ENCODE measurements at regions not wholly inside any gene's neighbourhood (a gene's known extent, or its start where the extent isn't known, plus 50 kb on each side); places are given as distances from the start of the nearest gene placed in this dataset.
"Not testable (repeated sequence)": the region's sequence is repeated elsewhere in the genome, so short reads cannot be mapped to it uniquely, and the experiment has no call there.

DNA sequence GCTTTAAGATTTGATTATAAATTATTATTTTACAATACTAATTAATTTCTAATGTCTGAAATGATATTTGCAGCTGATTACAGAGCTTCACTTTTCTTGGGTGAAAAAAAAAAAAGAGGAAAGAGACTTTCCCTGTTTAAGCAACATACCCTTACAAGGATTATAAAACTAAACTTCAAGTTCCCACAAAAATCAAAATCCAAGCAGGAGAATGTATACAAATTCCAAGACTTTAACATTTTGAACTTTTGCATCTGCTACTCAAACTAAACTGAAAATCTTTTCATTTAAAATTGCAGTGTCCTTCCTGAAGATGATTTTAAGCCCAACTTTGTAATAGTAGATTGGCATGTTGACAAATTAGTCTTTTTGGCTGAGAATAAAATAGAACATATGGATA is 742.4 kb upstream of the INTU start:
- DNase-seq, result no peak
- in situ Hi-C loops (cut with MboI; ENCODE audit: low pct_unique_long_range_greater_than_20kb, low sequenced_read_pairs), result no loop called here

DNA sequence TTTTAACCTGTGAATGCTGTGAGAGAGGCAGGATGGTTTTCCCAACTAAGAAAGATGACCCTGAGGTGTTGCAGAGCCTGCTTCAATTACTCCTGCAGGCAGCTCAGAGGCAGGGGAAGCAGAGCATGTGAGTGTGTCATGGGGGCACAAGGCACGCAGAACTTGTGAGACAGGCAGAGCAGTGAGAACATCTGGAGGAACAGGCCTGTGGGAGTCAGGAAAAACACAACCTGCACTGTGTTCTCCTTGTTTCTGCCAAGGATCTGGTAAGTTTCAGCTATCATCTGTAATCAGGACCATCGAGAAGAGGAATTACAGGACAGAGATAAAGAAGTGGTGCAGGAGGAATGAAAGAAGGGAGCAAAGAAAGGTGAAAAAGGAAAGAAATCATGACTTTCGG is 741.8 kb upstream of the INTU start:
- no peak for DNase-seq
- in situ Hi-C loops (cut with MboI; ENCODE audit: low pct_unique_long_range_greater_than_20kb, low sequenced_read_pairs), result no loop called here

DNA sequence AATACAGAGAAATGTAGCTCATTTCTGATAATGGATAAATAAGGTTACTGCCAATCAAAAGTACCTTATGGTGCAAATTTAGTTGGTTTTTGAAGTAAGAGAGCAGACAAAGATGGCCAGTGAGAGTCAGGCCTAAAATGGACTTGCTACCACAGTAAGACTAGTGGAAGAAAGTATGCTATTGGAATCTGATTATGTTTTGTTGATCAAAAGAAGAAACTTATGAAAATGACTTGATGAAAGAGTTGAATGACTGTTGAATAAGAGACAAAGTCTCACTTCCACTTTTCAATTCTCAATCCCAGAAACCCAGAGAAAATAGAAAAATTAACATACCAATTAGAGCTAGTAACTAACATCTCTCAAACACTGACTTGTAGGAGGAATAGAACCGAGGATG is 737.8 kb upstream of the INTU start:
- DNase-seq, result no peak
- in situ Hi-C loops (cut with MboI; ENCODE audit: low pct_unique_long_range_greater_than_20kb, low sequenced_read_pairs), result no loop called here

DNA sequence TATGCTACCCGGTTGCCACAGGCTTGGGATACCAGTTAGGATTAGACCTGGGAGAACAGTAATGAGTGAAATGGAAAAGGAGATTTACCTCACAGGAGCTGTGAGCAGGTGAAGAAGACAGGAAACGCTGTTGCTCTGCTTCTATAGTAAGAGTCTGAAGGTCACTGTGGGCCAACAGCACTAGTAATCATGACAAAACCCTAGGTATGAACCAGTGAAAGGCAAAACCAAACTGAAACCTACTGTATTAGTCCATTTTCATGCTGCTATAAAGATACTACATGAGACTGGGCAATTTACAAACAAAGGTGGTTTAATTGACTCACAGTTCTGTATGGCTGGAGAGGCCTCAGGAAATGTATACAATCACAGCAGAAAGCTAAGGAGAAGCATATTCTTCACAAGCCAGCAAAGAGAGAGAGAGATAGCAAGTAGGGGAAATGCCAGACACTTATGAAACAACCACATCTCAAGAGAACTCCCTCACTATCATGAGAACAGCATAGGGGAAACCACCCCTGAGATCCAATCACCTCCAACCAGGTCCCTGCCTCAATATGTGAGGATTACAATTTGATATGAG is 736.7 kb upstream of the INTU start:
- in situ Hi-C loops (cut with MboI; ENCODE audit: low pct_unique_long_range_greater_than_20kb, low sequenced_read_pairs), result no loop called here
- DNase-seq, result no peak

GRCh38 chr4:126897038-126897437 is 735.7 kb upstream of the INTU start:
- in situ Hi-C loops (cut with MboI; ENCODE audit: low pct_unique_long_range_greater_than_20kb, low sequenced_read_pairs), result no loop called here
- no peak for DNase-seq

- DNase-seq, result no peak
- in situ Hi-C loops (cut with MboI; ENCODE audit: low pct_unique_long_range_greater_than_20kb, low sequenced_read_pairs), result no loop called here
Measured at GRCh38 chr4:126898815-126899214, 733.9 kb upstream of the INTU start.

DNA sequence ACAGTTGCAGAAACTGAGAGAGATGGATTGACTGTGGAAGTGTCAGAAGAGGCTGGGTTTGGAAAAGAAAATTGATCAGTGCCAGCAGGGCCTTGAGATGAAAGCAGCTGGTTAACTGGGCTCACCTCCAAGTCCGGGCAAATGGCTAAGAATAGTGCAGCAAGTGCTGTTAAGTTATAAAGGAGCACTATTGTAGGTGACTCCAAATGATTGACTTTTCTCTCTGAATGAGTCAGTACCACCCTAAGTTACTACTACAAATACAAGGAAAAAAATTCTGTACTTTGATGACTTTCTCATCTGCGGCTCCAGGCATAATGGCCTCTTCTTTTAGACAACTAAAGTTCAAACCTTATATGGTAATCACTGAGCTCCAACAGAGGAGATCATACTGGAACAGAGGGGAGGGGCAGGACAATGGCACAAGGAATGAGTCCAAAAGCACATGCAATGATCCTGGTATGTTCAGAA is 733.4 kb upstream of the INTU start:
- in situ Hi-C loops (cut with MboI; ENCODE audit: low pct_unique_long_range_greater_than_20kb, low sequenced_read_pairs), result no loop called here
- no peak for DNase-seq

- in situ Hi-C loops (cut with MboI; ENCODE audit: low pct_unique_long_range_greater_than_20kb, low sequenced_read_pairs), result no loop called here
- DNase-seq, result no peak
Measured at GRCh38 chr4:126906466-126906865, 726.3 kb upstream of the INTU start.

DNA sequence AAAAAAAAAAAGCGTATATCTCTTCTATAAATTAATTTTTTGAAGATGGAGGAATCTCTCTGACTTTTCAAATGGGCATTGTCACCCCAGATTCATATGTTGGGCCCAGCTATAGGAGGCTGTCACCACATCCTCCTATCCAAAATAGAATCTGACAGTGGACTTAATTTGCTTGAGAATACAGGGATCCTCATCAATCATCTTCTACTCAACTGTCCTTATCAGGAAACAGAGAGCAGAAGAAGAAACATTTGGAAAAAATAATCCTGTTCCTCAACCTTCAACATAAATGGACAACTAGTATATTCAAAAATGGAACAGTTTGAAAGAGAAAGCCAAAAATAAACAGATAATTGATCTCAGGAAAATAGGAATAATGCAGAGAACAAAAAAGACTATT is 725.4 kb upstream of the INTU start:
- in situ Hi-C loops (cut with MboI; ENCODE audit: low pct_unique_long_range_greater_than_20kb, low sequenced_read_pairs), result no loop called here
- no peak for DNase-seq

DNA sequence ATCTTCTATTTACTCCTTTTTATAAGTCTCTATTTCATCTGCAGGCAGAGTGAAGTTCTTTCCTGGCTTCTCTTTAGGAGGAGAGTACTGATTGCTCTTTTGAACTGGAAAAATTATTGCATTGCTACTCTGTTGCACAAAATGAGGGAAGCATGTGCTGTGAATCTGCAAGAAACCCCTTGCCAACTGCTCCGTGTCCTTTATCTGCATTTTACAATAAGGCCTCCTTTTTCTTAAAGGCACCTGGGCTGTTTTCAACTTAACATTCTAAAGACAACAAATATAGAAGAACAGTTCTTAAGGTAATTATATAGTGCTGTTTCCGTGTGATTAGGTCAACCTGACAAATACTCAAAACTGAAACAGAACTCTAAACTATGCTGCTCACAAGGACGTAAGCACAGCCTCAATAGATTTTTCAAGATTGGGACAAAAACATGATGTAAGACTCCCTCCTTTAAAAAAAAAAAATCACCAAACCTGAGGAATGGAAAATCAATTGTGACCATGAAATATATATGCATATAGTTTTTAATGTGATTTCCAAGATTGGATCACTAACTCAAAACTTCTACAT is 716.6 kb upstream of the INTU start:
- in situ Hi-C loops (cut with MboI; ENCODE audit: low pct_unique_long_range_greater_than_20kb, low sequenced_read_pairs), result no loop called here
- DNase-seq, result no peak

GRCh38 chr4:126916626-126917140 is 716.1 kb upstream of the INTU start:
- in situ Hi-C loops (cut with MboI; ENCODE audit: low pct_unique_long_range_greater_than_20kb, low sequenced_read_pairs), result no loop called here
- DNase-seq, result no peak

GRCh38 chr4:126922328-126922938 is 710.3 kb upstream of the INTU start:
- DNase-seq; in situ Hi-C loops (cut with MboI; ENCODE audit: low pct_unique_long_range_greater_than_20kb, low sequenced_read_pairs): not testable (repeated sequence)

DNA sequence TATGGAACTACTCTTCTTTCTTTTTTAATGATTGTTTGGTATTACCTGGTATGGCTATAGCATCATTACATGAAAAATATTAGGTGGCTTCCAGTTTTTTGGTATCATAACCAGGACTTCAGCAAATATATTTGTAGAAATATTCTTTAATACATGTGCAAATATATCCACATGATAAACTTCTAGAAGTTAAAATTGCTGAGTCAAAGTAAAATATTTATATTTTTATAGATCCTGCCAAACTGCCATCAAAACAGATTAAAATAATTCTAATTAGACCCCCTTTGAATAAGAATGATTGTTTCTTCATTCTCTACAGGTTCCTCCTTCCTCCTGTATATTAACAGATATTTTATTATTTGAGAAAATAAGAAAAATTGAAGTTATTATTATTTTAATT is 708.5 kb upstream of the INTU start:
- in situ Hi-C loops (cut with MboI; ENCODE audit: low pct_unique_long_range_greater_than_20kb, low sequenced_read_pairs), result no loop called here
- no peak for DNase-seq

- in situ Hi-C loops (cut with MboI; ENCODE audit: low pct_unique_long_range_greater_than_20kb, low sequenced_read_pairs); DNase-seq: not testable (repeated sequence)
Measured at GRCh38 chr4:126930059-126930458, 702.7 kb upstream of the INTU start.

GRCh38 chr4:126935801-126936200 is 697.0 kb upstream of the INTU start:
- in situ Hi-C loops (cut with MboI; ENCODE audit: low pct_unique_long_range_greater_than_20kb, low sequenced_read_pairs), result no loop called here
- DNase-seq, result no peak

DNA sequence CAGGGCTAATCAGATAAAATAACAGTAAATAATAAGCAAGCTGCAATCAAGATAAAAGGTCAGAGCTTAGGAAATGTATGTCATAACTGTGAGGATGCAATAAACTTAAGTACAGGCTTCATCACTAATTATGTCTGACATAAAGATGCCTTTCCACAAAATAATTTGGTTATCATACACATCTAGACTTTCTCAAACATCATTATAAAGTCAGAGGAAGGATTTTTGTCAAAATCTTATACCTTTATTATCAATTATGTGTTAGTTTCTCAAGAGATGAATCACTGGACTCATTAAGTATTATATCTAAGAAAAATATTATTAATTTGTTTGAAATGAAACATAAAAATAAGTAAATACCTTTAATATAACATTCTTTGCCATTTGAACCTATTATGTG is 695.4 kb upstream of the INTU start:
- in situ Hi-C loops (cut with MboI; ENCODE audit: low pct_unique_long_range_greater_than_20kb, low sequenced_read_pairs), result no loop called here
- DNase-seq, result no peak

- no peak for DNase-seq
- in situ Hi-C loops (cut with MboI; ENCODE audit: low pct_unique_long_range_greater_than_20kb, low sequenced_read_pairs), result no loop called here
Measured at GRCh38 chr4:126937846-126938422, 694.8 kb upstream of the INTU start.

DNA sequence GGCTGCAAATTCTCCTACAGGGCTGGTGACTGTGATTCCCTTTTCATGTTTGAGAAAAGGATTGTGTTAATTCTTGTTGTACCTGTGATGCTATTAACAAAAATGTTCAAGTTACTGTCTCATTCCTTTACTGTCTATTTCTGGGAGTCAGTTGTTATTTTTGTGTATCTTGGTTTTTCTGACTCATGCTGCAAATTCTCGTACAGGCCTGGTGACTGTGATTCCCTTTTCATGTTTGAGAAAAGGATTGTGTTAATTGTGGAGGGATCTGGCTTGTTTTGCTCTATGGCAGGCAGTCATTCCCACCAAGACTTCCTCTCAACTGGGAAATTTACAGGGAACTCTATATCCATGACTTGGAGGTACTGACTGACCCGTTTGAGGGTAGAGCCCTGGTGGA is 693.4 kb upstream of the INTU start:
- in situ Hi-C loops (cut with MboI; ENCODE audit: low pct_unique_long_range_greater_than_20kb, low sequenced_read_pairs), result no loop called here
- no peak for DNase-seq

- in situ Hi-C loops (cut with MboI; ENCODE audit: low pct_unique_long_range_greater_than_20kb, low sequenced_read_pairs), result no loop called here
- DNase-seq, result no peak
Measured at GRCh38 chr4:126947536-126947935, 685.2 kb upstream of the INTU start.

GRCh38 chr4:126954537-126955291 is 678.0 kb upstream of the INTU start:
- DNase-seq, result no peak
- in situ Hi-C loops (cut with MboI; ENCODE audit: low pct_unique_long_range_greater_than_20kb, low sequenced_read_pairs), result no loop called here
